K562 (cell line): ENCODE measurements at regions not wholly inside any gene's neighbourhood (a gene's known extent, or its start where the extent isn't known, plus 50 kb on each side); places are given as distances from the start of the nearest gene placed in this dataset.

Experiments used
- CTCF ChIP-seq, 3 experiments: IDR thresholded peaks in 2 of 3; conservative IDR thresholded peaks in 1 of 3; 2 replicates each; pipeline ENCODE4 v1.5.1; 2011 to 2012; ENCODE audit warnings: low read length in 3 of 3, mild to moderate bottlenecking in 3 of 3, control low read depth in 2 of 3, improper control_type of control experiment in 1 of 3, inconsistent platforms in 1 of 3, low read depth in 1 of 3, mixed read lengths in 1 of 3, moderate library complexity in 1 of 3; ENCODE audit not compliant: insufficient read depth in 2 of 3
- ERF ChIP-seq: fragments of 450-650 bp; formaldehyde crosslinking; IDR thresholded peaks from 2 replicates; pipeline ENCODE4 v1.4.0; 2020; ENCODE audit warnings: mild to moderate bottlenecking, mixed read lengths
- HNRNPUL1 ChIP-seq: fragments of 200-400 bp; formaldehyde crosslinking; IDR thresholded peaks from 2 replicates; pipeline ENCODE4 v1.6.1; 2017; ENCODE audit warnings: low read length
- SIN3B ChIP-seq: fragments of 450-650 bp; IDR thresholded peaks from 2 replicates; pipeline ENCODE4 v1.6.1; 2017; ENCODE audit warnings: low read depth, mild to moderate bottlenecking, moderate library complexity
- SRF ChIP-seq, 2 experiments: fragments of 250-450, 450-650 bp in 1 of 2; sonication (Bioruptor Pico) in 1 of 2; sonication (generic) in 1 of 2; formaldehyde crosslinking; IDR thresholded peaks; 2 replicates each; pipeline versions ENCODE4 v1.5.0 to v1.5.1; 2020 to 2022; ENCODE audit warnings: mild to moderate bottlenecking in 1 of 2, missing genetic modification reagents in 1 of 2
- TEAD1 ChIP-seq, 2 experiments: fragments of 450-650 bp in 1 of 2; sonication (generic) in 1 of 2; formaldehyde crosslinking; IDR thresholded peaks; 2 replicates each; pipeline versions ENCODE4 v1.4.0 to v1.8.0; 2020 to 2022; ENCODE audit warnings: mild to moderate bottlenecking in 2 of 2, missing genetic modification reagents in 1 of 2
- ZBTB17 ChIP-seq: fragments of 450-650 bp; formaldehyde crosslinking; IDR thresholded peaks from 2 replicates; pipeline ENCODE4 v1.4.0; 2020; ENCODE audit warnings: mild to moderate bottlenecking
- ZNF124 ChIP-seq: sonication (generic); formaldehyde crosslinking; IDR thresholded peaks from 2 replicates; pipeline ENCODE4 v1.8.1; 2022; ENCODE audit warnings: missing genetic modification reagents

GRCh38 chr16:65365732-65366715, 244.2 kb upstream of the CDH11 start:
- TF ChIP-seq ZBTB17, result no peak
- TF ChIP-seq ZNF124 (CRISPR knock-in tag), result no peak
- TF ChIP-seq SIN3B, result no peak
- TF ChIP-seq CTCF (IDR thresholded peaks at IDR 0.05 in 2 of 3, conservative IDR thresholded peaks at IDR 0.05 in 1 of 3; ENCODE audit: insufficient read depth in 2 of 3, low read depth in 1 of 3, low read length in 3 of 3), result no peak
- no peak for TF ChIP-seq TEAD1 (CRISPR knock-in tag; IDR thresholded peaks at IDR 0.05)
- no peak for TF ChIP-seq HNRNPUL1
- TF ChIP-seq SRF (CRISPR knock-in tag; IDR thresholded peaks at IDR 0.05), result no peak
- TF ChIP-seq ERF (CRISPR knock-in tag), result no peak
